KMS-11 (cell line): ENCODE measurements at regions not wholly inside any gene's neighbourhood (a gene's known extent, or its start where the extent isn't known, plus 50 kb on each side); places are given as distances from the start of the nearest gene placed in this dataset.

ENCODE experiments used
- H2AFZ ChIP-seq: fragments of 200-600 bp; sonication (generic); 2 replicates; pipeline ENCODE4 v1.6.1; 2016; ENCODE audit warnings: antibody characterized with exemption, mixed run types, low read depth
- H3K27ac ChIP-seq: fragments of 200-600 bp; sonication (generic); 2 replicates; pipeline ENCODE4 v1.6.1; 2016; ENCODE audit warnings: mild to moderate bottlenecking, mixed run types
- H3K27me3 ChIP-seq: fragments of 200-600 bp; sonication (generic); 2 replicates; pipeline ENCODE4 v1.6.1; 2017; ENCODE audit warnings: mild to moderate bottlenecking, low read depth, mixed run types, moderate library complexity; ENCODE audit not compliant: insufficient read depth
- H3K36me3 ChIP-seq: fragments of 200-600 bp; sonication (generic); 2 replicates; pipeline ENCODE4 v1.6.1; 2017; ENCODE audit warnings: mild to moderate bottlenecking, mixed run types; ENCODE audit not compliant: insufficient read depth
- H3K4me1 ChIP-seq: fragments of 200-600 bp; sonication (generic); 2 replicates; pipeline ENCODE4 v1.6.1; 2016; ENCODE audit warnings: mild to moderate bottlenecking, low read depth, mixed run types; ENCODE audit not compliant: poor library complexity, severe bottlenecking
- H3K4me2 ChIP-seq: fragments of 200-600 bp; sonication (generic); 2 replicates; pipeline ENCODE4 v1.7.0; 2016; ENCODE audit warnings: mild to moderate bottlenecking, mixed run types
- H3K4me3 ChIP-seq: fragments of 200-600 bp; sonication (generic); IDR thresholded peaks from 2 replicates; pipeline ENCODE4 v1.6.1; 2017; ENCODE audit warnings: low read depth, low read length, mixed read lengths; ENCODE audit not compliant: insufficient read depth
- H3K79me2 ChIP-seq: fragments of 200-600 bp; sonication (generic); 2 replicates; pipeline ENCODE4 v1.6.1; 2016; ENCODE audit warnings: low read depth, mixed run types; ENCODE audit not compliant: insufficient read depth
- H3K9ac ChIP-seq: fragments of 200-600 bp; sonication (generic); 2 replicates; pipeline ENCODE4 v1.6.1; 2016; ENCODE audit warnings: mild to moderate bottlenecking, mixed run types
- H4K20me1 ChIP-seq: fragments of 200-600 bp; sonication (generic); 2 replicates; pipeline ENCODE4 v1.6.1; 2016; ENCODE audit warnings: mild to moderate bottlenecking, mixed run types; ENCODE audit not compliant: insufficient read depth
- CTCF ChIP-seq: fragments of 200-600 bp; sonication (generic); conservative IDR thresholded peaks from 2 replicates; pipeline ENCODE4 v1.6.1; 2017; ENCODE audit warnings: low read depth, mild to moderate bottlenecking, antibody characterized with exemption, low read length, moderate library complexity, mixed read lengths

GRCh38 chr2:173606619-173607248 is 252.1 kb downstream of the CDCA7 start:
- H3K4me1 ChIP-seq, result peaks cover 13% of the 10 kb centered on the region
- no peak for TF ChIP-seq CTCF
- H3K9ac ChIP-seq, result no peak overlapping the region
- H3K27me3 ChIP-seq, result no peaks in the 10 kb centered on the region
- no peaks in the 10 kb centered on the region for H3K36me3 ChIP-seq
- H3K79me2 ChIP-seq, result no peaks in the 10 kb centered on the region
- peak overlapping the region; percentile 4; the same call in 1 of the 2 replicates for H3K4me2 ChIP-seq
- no peak overlapping the region for H3K27ac ChIP-seq
- no peak overlapping the region for H2AFZ ChIP-seq
- no peaks in the 10 kb centered on the region for H4K20me1 ChIP-seq
- H3K4me3 ChIP-seq, result no peak overlapping the region

- H3K79me2 ChIP-seq, result no peaks in the 10 kb centered on the region
- no peak overlapping the region; the same call in 1 of the 2 replicates for H3K4me2 ChIP-seq
- H3K27ac ChIP-seq, result no peak overlapping the region
- TF ChIP-seq CTCF, result no peak
- H3K9ac ChIP-seq, result no peak overlapping the region
- no peak overlapping the region for H3K4me3 ChIP-seq
- no peaks in the 10 kb centered on the region for H3K36me3 ChIP-seq
- no peaks in the 10 kb centered on the region for H4K20me1 ChIP-seq
- H3K4me1 ChIP-seq, result peaks cover 13% of the 10 kb centered on the region
- no peak overlapping the region for H2AFZ ChIP-seq
- H3K27me3 ChIP-seq, result no peaks in the 10 kb centered on the region
Measured at GRCh38 chr2:173607606-173608311, 253.1 kb downstream of the CDCA7 start.

- Histone ChIP-seq H3K27ac (no peak overlapping the region), H3K27me3 (no peaks in the 10 kb centered on the region), H2AFZ (no peak overlapping the region), H3K4me1 (peaks cover 12% of the 10 kb centered on the region), H3K4me3 (no peak overlapping the region), H3K79me2 (no peaks in the 10 kb centered on the region), H3K4me2 (no peak overlapping the region), H4K20me1 (no peaks in the 10 kb centered on the region), H3K9ac (no peak overlapping the region), H3K36me3 (no peaks in the 10 kb centered on the region)
- no peak for TF ChIP-seq CTCF
Measured at GRCh38 chr2:173611121-173611520, 256.4 kb downstream of the CDCA7 start.

GRCh38 chr2:173612354-173612753 is 257.7 kb downstream of the CDCA7 start:
- Histone ChIP-seq H3K27ac (no peak overlapping the region), H3K36me3 (no peaks in the 10 kb centered on the region), H3K79me2 (no peaks in the 10 kb centered on the region), H4K20me1 (no peaks in the 10 kb centered on the region), H2AFZ (no peak overlapping the region), H3K4me1 (peaks cover 2% of the 10 kb centered on the region), H3K4me2 (no peak overlapping the region), H3K9ac (no peak overlapping the region), H3K27me3 (no peaks in the 10 kb centered on the region), H3K4me3 (no peak overlapping the region)
- TF ChIP-seq CTCF, result no peak
